GM21526 (cell line): ENCODE measurements at regions not wholly inside any gene's neighbourhood (a gene's known extent, or its start where the extent isn't known, plus 50 kb on each side); places are given as distances from the start of the nearest gene placed in this dataset.

ENCODE experiments used
- ATAC-seq: cut with Tn5 transposase; IDR thresholded peaks from one replicate; pipeline ENCODE4 v1.9.1; 2021; ENCODE audit warnings: moderate library complexity; ENCODE audit not compliant: unreplicated experiment, low FRiP score

DNA sequence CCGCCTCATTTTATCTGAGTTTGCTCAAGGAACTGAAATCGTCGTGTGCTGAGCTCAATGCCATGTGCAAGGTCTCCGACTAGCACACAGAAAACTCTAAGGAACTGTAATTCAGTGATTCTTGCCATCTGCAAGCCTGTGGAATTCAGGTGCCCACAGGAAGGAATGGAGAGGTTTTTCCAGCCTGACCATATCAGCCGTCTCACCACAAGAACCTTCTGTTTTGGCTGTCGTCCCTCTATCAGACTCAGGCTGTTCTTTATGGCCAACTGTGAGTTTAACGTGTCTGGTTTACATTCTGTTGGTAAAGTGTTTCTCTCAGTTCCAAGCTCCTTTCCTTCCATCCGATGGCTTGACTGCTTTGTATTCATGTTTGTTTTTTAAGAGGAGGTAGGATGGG, 293.5 kb downstream of the SPRY2 start:
- no peak for ATAC-seq

- ATAC-seq: no peak
Observed at GRCh38 chr13:80040981-80041317, 300.0 kb downstream of the SPRY2 start.

DNA sequence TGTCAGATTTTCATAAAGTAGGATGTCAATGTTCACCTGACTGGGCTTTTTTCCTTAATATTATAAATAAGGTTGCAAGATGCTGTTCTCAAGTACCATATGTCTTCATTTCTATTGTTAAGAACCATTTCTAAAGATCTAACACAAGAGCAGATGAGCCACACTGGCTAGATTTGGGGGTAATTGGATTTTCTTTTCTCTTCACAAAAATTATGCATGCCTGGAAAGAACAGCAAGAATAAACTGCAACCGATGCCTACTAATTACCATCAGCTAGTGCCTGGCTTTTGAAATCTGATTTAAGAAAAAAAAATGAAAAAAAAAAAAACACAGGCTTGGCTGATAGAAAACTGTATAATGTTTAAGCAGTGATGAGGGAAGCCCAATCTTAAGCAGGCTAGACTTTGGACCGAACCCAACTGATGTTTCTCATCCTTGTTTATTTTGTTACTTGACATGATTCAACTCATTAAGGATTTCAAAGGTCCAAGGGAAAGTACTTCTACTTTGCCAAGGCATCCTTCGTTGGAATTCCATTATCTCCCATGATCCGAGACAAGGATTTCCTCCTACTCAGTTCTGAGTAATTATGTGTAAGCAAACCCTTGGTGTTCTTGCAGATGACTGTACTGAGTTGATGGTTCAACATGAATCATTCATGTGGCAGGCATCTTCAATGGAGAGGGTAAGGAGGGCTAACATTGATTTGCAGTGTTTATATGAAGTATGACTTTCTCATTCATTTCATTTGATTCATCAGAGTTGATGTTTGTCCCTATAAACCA, 300.5 kb downstream of the SPRY2 start:
- no peak for ATAC-seq

DNA sequence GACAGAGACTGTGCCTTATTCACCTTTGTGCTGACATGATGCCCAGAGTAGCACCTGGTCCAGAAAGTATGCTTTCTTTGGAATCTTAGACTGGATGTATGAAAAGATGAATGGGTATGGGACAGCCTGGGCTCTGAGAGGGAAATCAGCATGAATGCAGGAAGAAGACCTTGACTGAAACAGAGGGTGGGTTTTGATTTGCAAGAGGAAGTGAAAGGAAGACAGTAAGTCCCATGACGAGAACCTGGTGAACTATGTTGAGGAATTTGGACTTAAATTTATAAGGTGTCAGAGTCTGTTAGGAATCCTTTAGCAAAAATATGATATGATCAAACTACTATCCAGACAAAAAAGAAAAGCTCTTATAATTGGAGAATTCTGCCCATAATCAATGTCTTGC, 301.9 kb downstream of the SPRY2 start:
- peak; percentile 65 for ATAC-seq

DNA sequence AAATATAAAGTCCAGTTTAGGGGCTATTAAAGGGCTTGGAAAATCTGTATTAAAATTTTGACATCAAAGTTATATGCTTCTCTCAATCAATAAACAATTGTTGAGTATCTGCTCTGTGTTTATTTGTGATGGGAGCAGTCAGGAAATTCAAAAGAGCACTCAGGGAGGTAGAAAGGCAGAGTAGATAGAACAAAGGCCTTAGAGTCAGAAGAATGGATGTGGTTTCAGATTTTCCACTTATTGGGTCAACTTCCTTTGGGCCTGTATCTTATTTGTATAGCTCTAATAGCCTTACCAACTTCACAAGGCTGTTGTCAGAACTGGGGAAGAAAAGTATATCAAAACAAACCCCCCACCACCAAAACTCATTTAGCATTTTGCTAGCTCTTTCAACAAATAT, 302.6 kb downstream of the SPRY2 start:
- no peak for ATAC-seq

- ATAC-seq: peak; percentile 65
Observed at GRCh38 chr13:80037505-80037888, 303.4 kb downstream of the SPRY2 start.

DNA sequence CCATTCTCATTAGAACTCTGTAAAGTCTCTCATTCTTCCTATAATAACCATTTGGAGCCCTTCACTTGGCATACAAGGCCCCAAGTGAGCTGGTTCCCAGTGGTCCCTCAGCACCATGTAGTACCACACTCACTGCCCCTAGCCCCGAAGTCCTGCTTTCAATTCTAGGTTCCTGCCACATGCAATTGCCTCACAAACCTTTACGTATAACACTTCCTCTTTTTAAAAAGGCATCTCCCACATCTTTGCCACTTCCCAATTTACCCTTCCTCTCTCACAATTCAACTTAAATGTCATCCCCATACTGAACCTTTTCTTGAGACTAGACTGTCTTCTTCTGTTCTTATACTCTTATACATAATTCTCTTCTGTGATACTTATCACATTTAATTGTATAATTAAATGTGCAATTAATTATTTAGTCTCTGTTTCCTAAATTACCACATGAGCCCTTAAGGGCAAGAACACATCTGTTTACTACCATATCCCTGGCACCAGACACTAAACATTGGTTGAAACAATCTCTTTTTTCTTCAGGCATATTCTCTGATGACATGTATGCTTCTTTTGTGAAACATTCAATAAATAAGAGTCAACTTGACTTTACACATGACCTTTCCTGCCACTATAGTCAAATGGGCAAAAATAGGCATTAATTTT, 304.0 kb downstream of the SPRY2 start:
- peak; percentile 60 for ATAC-seq

- no peak for ATAC-seq
Observed at GRCh38 chr13:80035096-80035495, 305.8 kb downstream of the SPRY2 start.

DNA sequence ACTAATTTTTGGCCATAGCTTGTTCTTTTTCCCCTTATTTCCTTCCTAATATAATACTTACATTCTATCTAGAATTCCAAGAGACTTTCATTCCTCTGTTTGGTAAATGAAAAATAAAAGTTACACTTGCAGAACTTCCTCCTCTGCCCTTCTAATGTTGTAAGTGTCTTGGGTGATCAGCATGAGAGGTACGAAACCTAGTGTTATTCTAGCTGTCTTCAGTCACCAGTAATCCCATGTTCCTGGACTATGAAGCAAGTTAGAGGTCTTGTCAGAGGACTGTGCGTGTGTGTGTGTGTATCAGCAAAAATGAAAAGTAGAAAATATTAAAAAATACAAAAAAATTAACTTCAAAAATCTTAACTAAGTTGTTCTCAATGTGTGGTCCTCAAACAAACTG, 307.0 kb downstream of the SPRY2 start:
- ATAC-seq: no peak

DNA sequence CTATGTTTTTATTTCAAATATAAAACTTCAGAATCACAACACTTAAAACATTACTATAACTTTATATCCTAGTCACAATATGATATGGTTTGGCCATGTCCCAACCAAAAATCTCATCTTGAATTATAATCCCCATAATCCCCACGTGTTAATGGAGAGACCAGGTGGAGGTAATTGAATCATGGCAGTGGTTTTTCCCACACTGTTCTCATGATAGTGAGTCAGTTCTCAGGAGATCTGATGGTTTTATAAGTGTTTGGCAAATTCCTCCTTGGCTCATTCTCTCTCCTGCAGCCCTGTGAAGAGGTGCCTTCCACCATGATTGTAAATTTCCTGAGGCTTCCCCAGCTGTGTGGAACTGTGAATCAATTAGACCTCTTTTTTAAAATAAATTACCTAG, 307.6 kb downstream of the SPRY2 start:
- no peak for ATAC-seq

DNA sequence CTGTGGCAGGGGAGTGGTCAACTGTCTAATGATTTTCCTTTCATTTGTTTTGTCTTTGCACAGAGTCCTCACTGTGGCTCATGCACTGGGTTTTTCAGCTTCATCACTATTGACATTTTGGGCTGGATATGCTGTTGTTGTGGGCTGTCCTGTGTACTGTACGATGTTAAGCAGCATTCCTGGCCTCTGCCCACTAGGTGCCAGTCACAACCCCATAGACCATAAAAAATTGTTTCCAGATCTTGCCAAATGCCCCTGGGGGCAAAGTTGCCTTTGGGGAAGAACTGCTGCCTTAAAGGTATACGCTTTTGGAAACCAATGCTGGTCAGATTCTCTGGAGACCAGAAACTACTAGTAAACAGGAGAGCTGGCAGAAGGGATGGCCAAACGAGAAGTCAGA, 310.4 kb downstream of the SPRY2 start:
- ATAC-seq: no peak

- no peak for ATAC-seq
Observed at GRCh38 chr13:80029170-80029569, 311.8 kb downstream of the SPRY2 start.

DNA sequence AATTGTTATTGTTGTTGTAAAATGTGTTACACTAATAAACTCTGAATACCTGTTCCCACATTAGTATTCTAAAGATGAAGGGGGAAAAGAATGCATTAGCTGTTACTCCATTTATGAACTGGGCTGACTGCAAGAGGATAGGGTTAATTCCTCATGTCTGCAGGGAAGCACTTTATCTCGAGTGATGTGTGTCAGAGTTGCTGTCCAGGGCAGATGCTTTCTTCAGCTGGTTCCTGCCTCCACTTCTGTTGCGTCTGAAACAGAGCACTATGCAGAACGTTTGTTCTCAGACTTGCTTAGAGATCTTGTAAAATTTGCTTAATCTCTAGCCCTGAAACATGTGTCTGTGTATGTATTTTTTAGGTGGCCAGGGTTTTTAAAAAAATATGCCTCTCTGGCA, 318.8 kb downstream of the SPRY2 start:
- no peak for ATAC-seq

- ATAC-seq: no peak
Observed at GRCh38 chr13:80012251-80012650, 328.7 kb downstream of the SPRY2 start.

GRCh38 chr13:80011448-80012212, 329.3 kb downstream of the SPRY2 start:
- ATAC-seq: no peak

- ATAC-seq: no peak
Observed at GRCh38 chr13:80010846-80011245, 330.1 kb downstream of the SPRY2 start.

- no peak for ATAC-seq
Observed at GRCh38 chr13:80010286-80010831, 330.6 kb downstream of the SPRY2 start.

DNA sequence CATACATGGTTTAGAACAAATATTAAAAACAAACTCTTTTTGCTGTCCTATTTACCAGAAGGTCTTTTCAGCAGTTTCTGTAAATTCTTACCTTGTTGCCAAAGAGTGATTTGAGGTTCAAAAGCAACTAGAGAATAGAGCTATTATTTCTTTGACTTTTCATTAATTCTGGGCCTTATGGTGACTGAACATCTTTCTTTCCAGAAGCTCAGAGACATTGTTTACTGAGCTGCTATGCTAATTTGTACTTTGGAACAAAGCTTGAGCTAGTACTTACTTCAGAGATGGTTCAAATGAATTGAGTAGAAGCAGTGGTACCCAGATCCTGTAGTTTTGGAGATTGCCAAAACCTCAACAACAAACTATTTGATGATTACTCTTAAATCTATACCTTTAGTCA, 331.2 kb downstream of the SPRY2 start:
- no peak for ATAC-seq

DNA sequence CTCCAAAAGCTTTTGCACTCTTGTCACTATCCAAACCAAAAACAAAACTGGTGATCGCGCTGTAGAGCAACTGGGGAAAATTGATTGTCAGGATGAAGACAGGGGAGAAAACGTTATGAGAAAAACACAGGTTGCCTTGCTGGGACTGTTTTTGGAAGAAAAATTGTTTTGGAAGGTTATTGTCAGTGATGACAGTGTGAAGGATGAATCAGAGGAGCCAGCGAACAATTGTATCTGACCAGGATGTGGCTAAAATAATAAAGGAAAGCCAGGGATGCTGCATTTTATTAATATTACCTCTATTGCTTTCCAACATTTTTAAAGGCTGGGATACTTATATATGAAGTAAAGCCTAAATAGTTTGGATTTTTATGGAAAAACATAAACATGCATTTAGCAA, 334.0 kb downstream of the SPRY2 start:
- no peak for ATAC-seq

DNA sequence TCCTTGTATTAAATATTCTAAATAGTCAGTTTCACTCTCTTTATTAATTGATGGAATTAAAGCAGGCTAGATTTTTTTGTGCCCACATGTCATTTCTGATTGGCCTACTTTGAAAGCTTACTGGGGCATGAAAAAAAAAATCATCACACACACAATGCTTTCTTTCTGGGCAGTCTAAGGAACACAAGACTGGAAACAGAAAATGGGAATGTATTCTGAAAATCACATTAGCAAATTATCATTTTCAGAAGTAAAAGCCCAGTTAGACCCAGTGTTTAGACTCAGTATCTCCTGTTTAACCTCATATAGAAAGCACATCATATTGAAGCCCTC, 339.4 kb downstream of the SPRY2 start:
- no peak for ATAC-seq

- no peak for ATAC-seq
Observed at GRCh38 chr13:80000684-80001509, 340.0 kb downstream of the SPRY2 start.
